Activated CD4-positive, alpha-beta memory T cell treated with anti-CD3 and anti-CD28 coated beads, Interleukin-2, amount 10 ng/mL, durations not matched to agents 7 days and 5 days (primary cell): ENCODE measurements at regions not wholly inside any gene's neighbourhood (a gene's known extent, or its start where the extent isn't known, plus 50 kb on each side); places are given as distances from the start of the nearest gene placed in this dataset.

Experiments used
- CTCF ChIA-PET: fragments of 350-600 bp; sonication (Branson Sonifier 250); formaldehyde crosslinking; loops from one replicate; lab custom pipeline; 2021; ENCODE audit warnings: antibody characterized with exemption, inconsistent platforms; lab: Charles Lee
- POLR2A ChIA-PET: fragments of 350-600 bp; sonication (Branson Sonifier 250); formaldehyde crosslinking; loops from one replicate; lab custom pipeline; 2021; ENCODE audit warnings: antibody characterized with exemption; lab: Charles Lee
- DNase-seq: peaks from one replicate; pipeline ENCODE4 v3.0.0-alpha.2; 2020
- H3K27ac Mint-ChIP-seq: one replicate; pipeline ENCODE4 v1.8.0; 2021; ENCODE audit warnings: mild to moderate bottlenecking, mixed read lengths
- H3K27me3 Mint-ChIP-seq: one replicate; pipeline ENCODE4 v1.8.0; 2021; ENCODE audit warnings: mixed read lengths
- H3K36me3 Mint-ChIP-seq: one replicate; pipeline ENCODE4 v1.8.0; 2021; ENCODE audit warnings: low read depth, mixed read lengths
- H3K4me1 Mint-ChIP-seq: one replicate; pipeline ENCODE4 v1.8.0; 2021; ENCODE audit warnings: mixed read lengths
- H3K4me3 Mint-ChIP-seq: one replicate; pipeline ENCODE4 v1.8.0; 2021; ENCODE audit warnings: mild to moderate bottlenecking, mixed read lengths
- H3K9me3 Mint-ChIP-seq: one replicate; pipeline ENCODE4 v1.8.0; 2021; ENCODE audit warnings: mixed read lengths

DNA sequence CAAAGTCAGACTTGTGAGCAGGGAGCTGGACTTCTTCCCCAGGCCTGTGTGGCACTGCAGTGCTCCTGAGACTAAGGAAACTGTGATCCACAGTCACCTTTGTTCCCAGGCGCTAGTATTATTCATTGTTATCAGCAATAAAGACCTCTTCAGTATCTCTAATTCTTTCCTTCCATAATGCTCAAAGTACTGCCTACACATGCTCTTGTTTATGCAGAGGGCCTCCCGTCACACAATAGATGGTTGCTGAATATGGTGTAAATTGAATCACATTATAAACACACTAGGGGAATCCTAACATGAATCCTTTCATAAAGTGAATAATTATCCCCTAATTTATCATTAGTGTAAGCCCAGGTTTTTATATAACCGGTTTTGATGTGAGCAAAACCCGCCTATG lies 493.3 kb downstream of the BUD13 start:
- no peaks in the 10 kb centered on the region for H3K4me1 Mint-ChIP-seq
- H3K4me3 Mint-ChIP-seq: no peak overlapping the region
- H3K9me3 Mint-ChIP-seq: no peaks in the 10 kb centered on the region
- no peaks in the 10 kb centered on the region for H3K36me3 Mint-ChIP-seq
- no peak for DNase-seq
- peaks cover 2% of the 10 kb centered on the region for H3K27me3 Mint-ChIP-seq
- POLR2A ChIA-PET: no interaction called here
- CTCF ChIA-PET: no interaction called here
- H3K27ac Mint-ChIP-seq: no peak overlapping the region

DNA sequence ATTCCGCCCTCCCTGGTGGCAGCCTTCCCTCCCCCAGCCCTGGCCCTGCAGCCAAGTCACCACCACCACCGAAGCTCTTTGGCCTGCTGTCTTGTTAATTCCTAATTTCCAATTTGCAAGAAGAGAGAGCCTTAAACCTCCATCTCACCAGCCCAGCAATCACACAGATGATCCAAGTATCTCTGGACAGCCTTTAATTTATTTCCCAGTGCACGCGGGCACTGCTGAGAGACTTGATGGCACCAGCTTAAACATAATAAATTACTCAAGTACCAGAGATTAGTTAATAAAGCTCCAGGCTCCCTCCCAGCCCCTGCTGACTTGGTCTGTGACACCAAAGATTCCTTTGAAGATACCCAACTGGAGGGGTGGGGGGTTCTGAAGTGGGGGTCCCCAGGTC lies 494.7 kb downstream of the BUD13 start:
- POLR2A ChIA-PET: no interaction called here
- Mint-ChIP-seq H3K4me1 (no peaks in the 10 kb centered on the region), H3K9me3 (no peaks in the 10 kb centered on the region), H3K27ac (no peak overlapping the region), H3K4me3 (no peak overlapping the region), H3K27me3 (no peaks in the 10 kb centered on the region), H3K36me3 (no peaks in the 10 kb centered on the region)
- no peak for DNase-seq
- CTCF ChIA-PET: no interaction called here

DNA sequence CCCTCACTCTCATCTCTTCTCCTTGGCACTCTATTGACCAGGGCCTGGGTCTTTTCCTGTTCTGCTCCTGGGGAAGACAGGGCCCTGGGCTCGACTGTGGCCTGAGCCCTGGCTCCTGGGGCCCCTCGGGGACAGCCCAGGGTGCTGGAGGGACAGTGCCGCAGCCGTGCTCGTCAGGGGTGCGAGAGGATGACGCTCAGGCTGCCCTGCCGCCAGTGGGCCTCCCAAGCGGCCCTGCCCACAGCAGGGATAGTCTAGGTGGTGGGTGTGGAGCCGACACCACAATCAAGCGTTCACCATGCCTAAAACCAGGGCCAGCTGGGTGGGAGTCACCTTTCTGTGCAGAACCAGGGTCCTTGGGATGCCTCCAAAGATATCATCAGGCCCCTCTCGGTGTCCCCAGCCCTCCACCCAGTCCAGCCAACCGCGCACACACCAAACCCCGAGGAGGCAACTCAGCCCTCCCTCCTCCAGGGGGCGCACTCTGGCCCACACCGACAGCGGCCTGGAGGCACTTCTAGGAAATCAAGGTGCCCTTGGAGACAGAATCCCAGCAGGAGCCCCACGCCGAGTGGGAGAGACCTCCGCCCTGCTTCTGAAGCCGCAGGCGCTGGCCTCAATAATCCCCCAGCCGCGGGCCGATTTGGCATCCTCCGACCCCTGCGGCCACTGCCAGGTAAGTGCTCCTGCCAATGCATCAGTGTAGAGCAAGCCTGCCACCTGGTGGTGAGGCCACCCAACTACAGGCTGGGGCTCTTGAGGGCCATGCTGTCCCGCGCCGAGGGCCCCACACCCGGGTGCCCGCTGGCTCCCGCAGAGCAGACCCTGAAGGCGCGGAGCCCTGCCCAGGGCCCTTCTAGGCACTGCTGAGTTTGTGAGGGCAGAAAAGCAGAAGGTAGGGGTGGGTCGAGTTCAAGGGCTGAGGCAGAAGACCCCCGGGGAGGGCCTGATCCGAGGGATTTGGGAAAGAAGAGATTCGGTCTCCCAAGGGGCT lies 496.4 kb downstream of the BUD13 start:
- ChIA-PET CTCF (no interaction called here), POLR2A (no interaction called here)
- no peaks in the 10 kb centered on the region for H3K27me3 Mint-ChIP-seq
- H3K4me3 Mint-ChIP-seq: no peak overlapping the region
- peak; percentile 77 for DNase-seq
- no peaks in the 10 kb centered on the region for H3K4me1 Mint-ChIP-seq
- no peak overlapping the region for H3K27ac Mint-ChIP-seq
- H3K36me3 Mint-ChIP-seq: no peaks in the 10 kb centered on the region
- H3K9me3 Mint-ChIP-seq: no peaks in the 10 kb centered on the region

DNA sequence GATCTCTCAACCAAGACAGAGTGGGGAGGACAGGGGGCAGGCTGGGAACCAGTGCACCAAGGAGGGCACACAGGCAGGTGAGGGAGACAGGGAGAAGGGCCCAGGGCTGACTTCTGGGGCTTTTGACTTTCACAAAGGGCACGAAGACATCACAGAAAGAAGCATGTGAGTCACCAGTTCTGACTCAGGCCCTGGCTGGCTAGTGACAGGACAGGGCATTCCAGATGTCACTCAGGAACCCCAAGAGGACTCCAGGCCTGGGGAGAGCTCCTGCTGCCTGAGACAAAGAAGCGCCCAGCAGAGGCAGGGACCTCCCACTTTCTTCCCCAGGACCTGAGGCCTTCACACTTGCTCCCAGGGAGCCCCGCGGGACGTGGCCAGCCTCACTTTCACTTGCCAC lies 497.2 kb downstream of the BUD13 start:
- no peaks in the 10 kb centered on the region for H3K9me3 Mint-ChIP-seq
- no peaks in the 10 kb centered on the region for H3K4me1 Mint-ChIP-seq
- ChIA-PET POLR2A (no interaction called here), CTCF (no interaction called here)
- H3K27me3 Mint-ChIP-seq: no peaks in the 10 kb centered on the region
- DNase-seq: no peak
- H3K4me3 Mint-ChIP-seq: no peak overlapping the region
- no peaks in the 10 kb centered on the region for H3K36me3 Mint-ChIP-seq
- H3K27ac Mint-ChIP-seq: no peak overlapping the region

DNA sequence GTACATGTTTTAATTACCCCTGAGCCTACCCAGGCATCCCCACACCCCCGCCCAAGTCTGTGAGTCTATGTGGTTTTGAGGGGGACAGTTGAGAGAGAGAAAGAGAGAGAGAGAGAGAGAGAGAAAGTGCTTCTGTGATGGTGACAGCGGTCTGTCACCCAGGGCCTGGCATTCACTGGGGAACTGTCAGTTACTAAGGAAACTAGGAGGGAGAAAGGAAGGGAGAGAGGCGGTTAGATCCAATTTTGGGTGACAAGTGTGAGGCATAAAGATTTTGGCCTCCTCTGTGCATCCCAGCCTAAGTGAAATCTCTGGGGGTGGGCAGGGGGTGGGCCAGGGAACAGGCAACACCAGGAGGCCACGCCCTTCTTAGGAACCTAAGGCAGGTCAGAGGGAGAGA lies 498.3 kb downstream of the BUD13 start:
- no peaks in the 10 kb centered on the region for H3K27me3 Mint-ChIP-seq
- no peak for DNase-seq
- no peaks in the 10 kb centered on the region for H3K36me3 Mint-ChIP-seq
- H3K9me3 Mint-ChIP-seq: no peaks in the 10 kb centered on the region
- no peak overlapping the region for H3K27ac Mint-ChIP-seq
- H3K4me3 Mint-ChIP-seq: no peak overlapping the region
- H3K4me1 Mint-ChIP-seq: no peaks in the 10 kb centered on the region
- ChIA-PET POLR2A (no interaction called here), CTCF (no interaction called here)

DNA sequence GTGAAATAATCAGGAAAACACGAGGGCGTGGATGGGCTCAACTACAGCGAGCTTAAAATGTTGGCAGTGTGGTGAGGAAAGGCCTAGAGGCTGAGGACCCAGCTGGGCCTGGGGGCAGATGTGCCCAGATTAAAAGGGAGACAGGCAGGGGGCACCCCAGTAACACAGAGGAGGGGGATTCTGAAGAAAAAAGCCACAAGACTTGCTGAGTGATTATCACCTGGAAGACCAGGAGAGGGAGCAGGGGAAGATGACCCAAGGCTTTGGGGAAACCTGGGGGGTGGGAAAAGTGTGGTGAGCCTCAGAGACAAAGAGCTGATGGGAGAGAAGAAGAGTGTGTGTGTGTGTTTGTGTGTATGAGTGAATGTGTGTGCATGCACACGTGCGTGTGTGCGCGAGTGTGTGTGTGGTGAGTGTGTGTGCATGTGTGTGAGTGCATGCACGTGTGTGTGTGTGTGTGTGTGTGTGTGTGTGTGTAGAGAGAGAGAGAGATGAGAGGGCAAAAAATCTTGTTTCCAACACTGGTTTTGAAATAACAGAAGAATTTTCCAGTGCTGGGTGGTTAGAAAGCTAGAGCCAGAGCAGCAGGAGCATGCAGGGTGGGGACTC lies 500.5 kb downstream of the BUD13 start:
- Mint-ChIP-seq H3K36me3 (no peaks in the 10 kb centered on the region), H3K4me3 (no peak overlapping the region), H3K27me3 (no peaks in the 10 kb centered on the region), H3K9me3 (no peaks in the 10 kb centered on the region), H3K27ac (no peak overlapping the region), H3K4me1 (no peaks in the 10 kb centered on the region)
- POLR2A ChIA-PET: no interaction called here
- CTCF ChIA-PET: no interaction called here
- no peak for DNase-seq

DNA sequence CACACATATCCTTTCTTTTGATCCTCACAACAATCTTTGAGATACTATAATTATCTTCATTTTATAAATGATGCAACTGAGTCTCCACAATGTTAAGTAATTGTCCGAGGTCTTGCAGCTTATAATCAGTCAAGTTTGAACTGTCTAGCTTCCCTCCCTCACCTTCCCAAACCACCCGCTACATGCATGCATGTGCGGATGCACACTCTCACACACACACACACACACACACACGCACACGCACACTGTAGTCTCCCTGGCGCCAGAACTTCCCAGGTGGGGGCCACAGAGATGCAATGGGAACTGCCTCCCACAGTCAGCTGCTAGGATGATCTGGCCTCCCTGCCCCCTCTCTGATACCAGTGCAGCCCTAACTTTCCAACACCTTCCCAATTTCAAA lies 501.3 kb downstream of the BUD13 start:
- DNase-seq: no peak
- ChIA-PET CTCF (no interaction called here), POLR2A (no interaction called here)
- Mint-ChIP-seq H3K4me1 (no peaks in the 10 kb centered on the region), H3K27me3 (no peaks in the 10 kb centered on the region), H3K27ac (no peak overlapping the region), H3K4me3 (no peak overlapping the region), H3K9me3 (no peaks in the 10 kb centered on the region), H3K36me3 (no peaks in the 10 kb centered on the region)

DNA sequence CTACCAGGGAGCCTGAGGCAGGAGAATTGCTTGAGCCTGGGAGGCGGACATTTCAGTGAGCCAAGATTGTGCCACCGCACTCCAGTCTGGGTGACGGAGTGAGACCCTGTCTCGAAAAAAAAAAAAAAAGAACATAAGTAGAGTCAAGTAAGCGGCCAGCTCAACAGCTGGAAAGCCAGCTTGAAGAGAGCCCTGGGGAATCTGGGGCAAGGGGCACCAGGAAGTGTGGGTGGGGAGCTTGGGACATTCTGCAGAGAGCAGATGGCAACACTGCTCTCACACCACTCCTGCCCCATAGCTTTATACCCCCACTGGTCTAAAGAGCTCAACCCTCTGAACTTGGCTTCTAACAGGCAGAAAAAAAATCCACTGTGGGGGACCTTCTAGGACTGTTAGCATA lies 505.6 kb downstream of the BUD13 start:
- Mint-ChIP-seq H3K9me3 (no peaks in the 10 kb centered on the region), H3K27me3 (peaks cover 4% of the 10 kb centered on the region), H3K4me3 (no peak overlapping the region), H3K27ac (no peak overlapping the region), H3K36me3 (no peaks in the 10 kb centered on the region), H3K4me1 (no peaks in the 10 kb centered on the region)
- POLR2A ChIA-PET: no interaction called here
- no peak for DNase-seq
- CTCF ChIA-PET: no interaction called here

DNA sequence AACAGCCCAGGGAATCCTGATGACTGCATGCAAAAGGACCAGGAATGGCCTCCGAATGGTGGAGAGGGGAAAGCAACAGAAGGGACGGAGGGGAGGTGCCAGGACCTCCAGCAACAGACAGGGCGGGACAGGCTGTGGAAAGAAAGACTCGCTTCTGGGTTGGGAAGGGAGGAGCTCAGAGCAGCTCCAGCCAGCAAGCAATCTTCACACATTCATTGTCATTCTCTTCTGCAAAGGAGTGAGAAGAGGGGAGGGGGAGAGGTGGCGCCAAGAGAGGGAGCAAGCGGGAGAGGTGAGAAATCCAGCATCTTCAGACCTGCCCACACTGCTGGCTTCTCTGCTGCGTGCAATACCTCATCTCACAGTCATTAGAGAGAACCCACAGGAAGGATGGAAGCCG lies 509.0 kb downstream of the BUD13 start:
- Mint-ChIP-seq H3K9me3 (no peaks in the 10 kb centered on the region), H3K36me3 (no peaks in the 10 kb centered on the region), H3K4me1 (no peaks in the 10 kb centered on the region), H3K27ac (no peak overlapping the region), H3K4me3 (no peak overlapping the region), H3K27me3 (peaks cover 4% of the 10 kb centered on the region)
- DNase-seq: no peak
- CTCF ChIA-PET: no interaction called here
- POLR2A ChIA-PET: no interaction called here

DNA sequence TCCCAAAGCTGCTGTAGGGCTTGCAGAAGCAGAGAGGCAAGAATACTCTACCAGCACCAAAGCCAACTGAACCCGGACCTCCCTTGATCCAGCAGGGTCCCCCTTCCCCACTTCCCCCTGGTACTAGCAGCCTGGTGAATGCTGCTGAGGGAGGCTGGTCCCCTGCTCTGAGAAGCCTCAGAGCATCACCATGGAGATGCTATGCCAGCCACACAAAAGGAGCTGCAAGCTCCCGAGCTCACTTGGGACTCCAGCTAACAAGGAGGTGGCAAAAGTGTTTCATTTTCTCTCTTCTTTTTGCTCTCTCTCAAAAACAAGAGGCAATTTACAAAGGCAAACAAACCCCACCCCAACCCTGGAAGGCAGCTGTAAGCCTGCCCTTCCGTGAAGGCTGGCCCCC lies 509.8 kb downstream of the BUD13 start:
- no peak for DNase-seq
- Mint-ChIP-seq H3K4me1 (no peaks in the 10 kb centered on the region), H3K27me3 (peaks cover 4% of the 10 kb centered on the region), H3K36me3 (no peaks in the 10 kb centered on the region), H3K27ac (no peak overlapping the region), H3K4me3 (no peak overlapping the region), H3K9me3 (no peaks in the 10 kb centered on the region)
- CTCF ChIA-PET: no interaction called here
- POLR2A ChIA-PET: no interaction called here

DNA sequence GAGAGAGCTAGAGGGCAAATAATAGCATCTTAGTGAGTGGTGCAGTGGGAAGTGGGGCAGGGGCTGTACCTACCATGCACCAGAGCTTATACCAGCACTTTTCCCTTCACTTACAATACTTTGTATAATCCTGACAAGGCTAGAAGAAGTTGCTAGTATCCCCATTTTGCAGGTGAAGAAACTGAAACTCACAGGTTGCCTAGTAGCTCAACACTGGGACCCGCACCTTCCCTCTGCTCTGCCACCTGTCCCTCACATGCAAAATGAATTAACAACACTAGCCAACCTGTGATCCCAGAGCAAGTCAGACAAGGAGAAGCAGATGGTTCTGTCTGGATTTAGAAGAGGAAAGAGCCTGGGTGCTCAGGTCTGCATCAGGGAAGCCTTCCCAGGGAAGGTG lies 510.4 kb downstream of the BUD13 start:
- DNase-seq: no peak
- Mint-ChIP-seq H3K4me3 (no peak overlapping the region), H3K4me1 (no peaks in the 10 kb centered on the region), H3K27ac (no peak overlapping the region), H3K27me3 (peaks cover 4% of the 10 kb centered on the region), H3K36me3 (no peaks in the 10 kb centered on the region), H3K9me3 (no peaks in the 10 kb centered on the region)
- POLR2A ChIA-PET: no interaction called here
- CTCF ChIA-PET: no interaction called here

DNA sequence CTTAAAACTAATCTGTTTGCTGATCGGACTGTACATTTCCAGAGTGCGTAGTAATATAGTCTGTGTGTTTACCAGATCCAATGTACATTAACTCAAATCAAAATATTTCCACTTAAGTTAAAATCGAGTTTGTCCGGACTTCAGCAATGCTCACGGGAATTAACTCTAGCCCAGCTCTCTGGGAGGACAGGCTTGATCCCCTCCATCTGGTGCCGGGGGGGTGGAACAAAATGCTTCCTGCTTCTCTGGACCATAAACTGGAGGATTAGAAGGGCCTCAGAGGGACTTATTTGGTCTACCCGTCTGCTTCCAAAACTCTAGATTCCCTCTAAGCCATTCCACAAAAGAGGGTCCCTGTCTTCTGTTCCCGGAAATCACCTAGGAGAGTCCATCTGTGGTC lies 511.2 kb downstream of the BUD13 start:
- CTCF ChIA-PET: no interaction called here

DNA sequence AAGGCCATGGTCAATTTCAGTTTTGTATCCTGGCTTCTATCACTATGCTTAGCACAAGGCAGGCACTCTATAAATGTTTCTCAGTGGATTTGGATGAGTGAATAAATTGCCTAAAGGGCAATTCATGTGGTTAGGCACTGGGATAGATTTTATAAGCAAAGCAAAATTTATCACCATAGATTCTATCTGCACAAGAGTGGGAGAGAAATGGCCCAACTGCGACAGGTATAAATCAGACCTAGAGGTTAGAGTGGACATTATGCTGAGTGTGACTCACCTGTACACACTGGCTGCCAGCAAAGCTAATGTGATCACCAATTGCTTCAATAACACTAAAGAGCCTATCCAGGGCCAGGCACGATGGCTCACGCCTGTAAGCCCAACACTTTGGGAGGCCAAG lies 514.0 kb downstream of the BUD13 start:
- no peak for DNase-seq
- H3K9me3 Mint-ChIP-seq: no peaks in the 10 kb centered on the region
- no peak overlapping the region for H3K27ac Mint-ChIP-seq
- POLR2A ChIA-PET: interaction anchor here (0.6 kb wide), 1 partner anchor 162 kb away, joined by 3 read pairs; no protein-coding TSS in a partner anchor
- CTCF ChIA-PET: no interaction called here
- H3K4me3 Mint-ChIP-seq: no peak overlapping the region
- H3K4me1 Mint-ChIP-seq: no peaks in the 10 kb centered on the region
- H3K27me3 Mint-ChIP-seq: no peaks in the 10 kb centered on the region
- no peaks in the 10 kb centered on the region for H3K36me3 Mint-ChIP-seq

More for the DNA sequence above, 511.2 kb downstream of the BUD13 start:
- Mint-ChIP-seq H3K4me3 (no peak overlapping the region), H3K36me3 (no peaks in the 10 kb centered on the region), H3K27ac (no peak overlapping the region), H3K9me3 (no peaks in the 10 kb centered on the region), H3K4me1 (no peaks in the 10 kb centered on the region), H3K27me3 (peaks cover 4% of the 10 kb centered on the region)
- POLR2A ChIA-PET: no interaction called here
- no peak for DNase-seq

DNA sequence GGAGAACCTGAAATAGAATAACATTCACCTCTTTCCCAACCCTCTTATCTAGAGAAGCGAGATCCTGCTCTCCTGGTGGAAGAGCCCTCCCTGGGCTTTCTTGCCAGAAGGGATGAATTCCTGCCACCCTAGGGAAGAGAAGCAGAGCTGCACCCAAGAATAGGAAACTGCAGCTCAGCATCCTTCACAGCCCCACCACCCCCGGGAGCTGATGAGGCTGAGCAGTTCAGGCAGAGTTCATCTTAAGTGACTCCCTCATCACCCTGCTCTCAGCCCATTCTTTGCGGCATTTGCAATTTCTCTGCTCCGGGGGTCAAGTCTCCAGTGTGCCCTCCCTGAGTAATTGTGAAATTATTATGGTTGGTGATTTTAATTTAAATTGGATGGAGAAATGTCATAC lies 514.9 kb downstream of the BUD13 start:
- no peaks in the 10 kb centered on the region for H3K4me1 Mint-ChIP-seq
- ChIA-PET POLR2A (no interaction called here), CTCF (no interaction called here)
- no peak overlapping the region for H3K27ac Mint-ChIP-seq
- H3K9me3 Mint-ChIP-seq: no peaks in the 10 kb centered on the region
- no peaks in the 10 kb centered on the region for H3K36me3 Mint-ChIP-seq
- no peaks in the 10 kb centered on the region for H3K27me3 Mint-ChIP-seq
- no peak overlapping the region for H3K4me3 Mint-ChIP-seq
- no peak for DNase-seq
